Amniotic epithelial cell (primary cell): ENCODE measurements at regions not wholly inside any gene's neighbourhood (a gene's known extent, or its start where the extent isn't known, plus 50 kb on each side); places are given as distances from the start of the nearest gene placed in this dataset.
A peak's percentile ranks its signal among the peaks of the same experiment; 100 is the strongest.

Experiments used
- DNase-seq: peaks from one replicate; pipeline ENCODE4 v3.0.0-alpha.2; 2010; ENCODE audit warnings: low read depth

GRCh38 chr15:69530991-69531664 is 78.5 kb downstream of the RPLP1 start:
- no peak for DNase-seq

- peak; percentile 14 for DNase-seq
Measured at GRCh38 chr15:69531665-69532027, 79.0 kb downstream of the RPLP1 start.

GRCh38 chr15:69532066-69532465 is 79.4 kb downstream of the RPLP1 start:
- DNase-seq = no peak

- DNase-seq = no peak
Measured at GRCh38 chr15:69532856-69533255, 80.2 kb downstream of the RPLP1 start.

GRCh38 chr15:69533522-69533921 is 80.9 kb downstream of the RPLP1 start:
- DNase-seq = no peak

- peak; percentile 43 for DNase-seq
Measured at GRCh38 chr15:69535101-69535638, 82.6 kb downstream of the RPLP1 start.

- DNase-seq = no peak
Measured at GRCh38 chr15:69535998-69536397, 83.4 kb downstream of the RPLP1 start.

GRCh38 chr15:69536726-69537512 is 84.3 kb downstream of the RPLP1 start:
- no peak for DNase-seq

GRCh38 chr15:69537901-69538300 is 85.3 kb downstream of the RPLP1 start:
- no peak for DNase-seq

GRCh38 chr15:69538379-69538778 is 85.8 kb downstream of the RPLP1 start:
- no peak for DNase-seq

- no peak for DNase-seq
Measured at GRCh38 chr15:69539345-69539744, 86.7 kb downstream of the RPLP1 start.

- no peak for DNase-seq
Measured at GRCh38 chr15:69540622-69541021, 88.0 kb downstream of the RPLP1 start.

GRCh38 chr15:69542028-69542427 is 89.4 kb downstream of the RPLP1 start:
- DNase-seq = no peak

- DNase-seq = no peak
Measured at GRCh38 chr15:69543681-69544364, 91.2 kb downstream of the RPLP1 start.

- no peak for DNase-seq
Measured at GRCh38 chr15:69544365-69545113, 91.9 kb downstream of the RPLP1 start.

- DNase-seq = peak; percentile 29
Measured at GRCh38 chr15:69546182-69546581, 93.6 kb downstream of the RPLP1 start.

GRCh38 chr15:69548395-69549180 is 96.0 kb downstream of the RPLP1 start:
- DNase-seq = no peak

GRCh38 chr15:69551391-69552056 is 98.9 kb downstream of the RPLP1 start:
- no peak for DNase-seq

GRCh38 chr15:69552057-69552815 is 99.6 kb downstream of the RPLP1 start:
- DNase-seq = no peak

GRCh38 chr15:69553686-69554085 is 101.1 kb downstream of the RPLP1 start:
- no peak for DNase-seq
